ENCODE measurements at regions not wholly inside any gene's neighbourhood (a gene's known extent, or its start where the extent isn't known, plus 50 kb on each side); places are given as distances from the start of the nearest gene placed in this dataset.

DNA sequence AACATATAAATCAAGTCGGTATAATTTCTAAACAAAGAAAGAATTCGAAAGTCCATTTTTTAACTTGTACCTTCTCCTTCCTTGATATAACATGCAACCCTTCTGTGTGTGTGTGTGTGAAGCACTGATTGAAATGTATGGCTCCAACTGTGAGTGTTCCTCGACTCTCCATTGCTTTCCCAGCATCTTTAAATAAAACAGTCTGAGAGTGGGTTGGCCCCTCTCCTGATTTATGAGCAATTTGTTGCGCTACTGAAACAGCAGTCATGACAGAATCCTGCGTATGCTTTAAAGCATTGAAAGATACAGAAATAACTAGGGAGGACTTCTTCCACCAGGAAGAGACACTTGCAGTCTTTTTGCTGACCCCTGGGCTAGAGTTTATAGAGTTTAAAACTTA lies 340.0 kb upstream of the SATB1 start:
- peaks cover 5% of the 10 kb centered on the region for H3K4me1 Mint-ChIP-seq (ENCODE audit: low read depth)
- no peaks in the 10 kb centered on the region for H3K9me3 Mint-ChIP-seq
- intact Hi-C loops (cut with micrococcal nuclease) = no loop called here
- ATAC-seq = no peak
- no peaks in the 10 kb centered on the region for H3K27me3 Mint-ChIP-seq
- no peak for DNase-seq
- no peaks in the 10 kb centered on the region for H3K36me3 Mint-ChIP-seq (ENCODE audit: low read depth)
- ChIA-PET POLR2A (no interaction called here), CTCF (no interaction called here)
- no peak overlapping the region for H3K27ac Mint-ChIP-seq
- no peak overlapping the region for H3K4me3 Mint-ChIP-seq
- TF ChIP-seq, protein P1, sequence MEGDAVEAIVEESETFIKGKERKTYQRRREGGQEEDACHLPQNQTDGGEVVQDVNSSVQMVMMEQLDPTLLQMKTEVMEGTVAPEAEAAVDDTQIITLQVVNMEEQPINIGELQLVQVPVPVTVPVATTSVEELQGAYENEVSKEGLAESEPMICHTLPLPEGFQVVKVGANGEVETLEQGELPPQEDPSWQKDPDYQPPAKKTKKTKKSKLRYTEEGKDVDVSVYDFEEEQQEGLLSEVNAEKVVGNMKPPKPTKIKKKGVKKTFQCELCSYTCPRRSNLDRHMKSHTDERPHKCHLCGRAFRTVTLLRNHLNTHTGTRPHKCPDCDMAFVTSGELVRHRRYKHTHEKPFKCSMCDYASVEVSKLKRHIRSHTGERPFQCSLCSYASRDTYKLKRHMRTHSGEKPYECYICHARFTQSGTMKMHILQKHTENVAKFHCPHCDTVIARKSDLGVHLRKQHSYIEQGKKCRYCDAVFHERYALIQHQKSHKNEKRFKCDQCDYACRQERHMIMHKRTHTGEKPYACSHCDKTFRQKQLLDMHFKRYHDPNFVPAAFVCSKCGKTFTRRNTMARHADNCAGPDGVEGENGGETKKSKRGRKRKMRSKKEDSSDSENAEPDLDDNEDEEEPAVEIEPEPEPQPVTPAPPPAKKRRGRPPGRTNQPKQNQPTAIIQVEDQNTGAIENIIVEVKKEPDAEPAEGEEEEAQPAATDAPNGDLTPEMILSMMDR (IDR thresholded peaks at IDR 0.05) = no peak

DNA sequence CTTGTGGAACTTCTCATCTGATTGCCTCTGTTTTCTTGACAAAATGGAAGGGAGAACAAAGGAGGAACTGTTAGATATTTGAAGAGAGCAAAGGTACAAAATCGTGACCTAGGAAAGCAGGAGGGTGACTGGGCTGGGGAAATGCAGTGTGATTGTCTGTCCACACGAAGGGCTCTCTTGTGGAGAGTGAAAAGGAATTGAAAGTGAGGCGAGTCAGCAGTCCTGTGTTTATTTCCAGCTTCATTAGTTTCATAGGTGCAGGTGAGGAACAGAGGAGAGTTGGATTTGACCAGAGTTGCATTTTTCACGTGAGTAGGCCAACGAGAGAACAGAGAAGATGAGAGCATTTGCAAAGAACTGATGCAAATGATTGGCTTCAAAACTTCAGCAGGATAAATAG lies 336.4 kb upstream of the SATB1 start:
- intact Hi-C loops (cut with micrococcal nuclease) = no loop called here
- DNase-seq (no peak), ATAC-seq (no peak)
- Mint-ChIP-seq H3K4me3 (no peak overlapping the region), H3K27me3 (no peaks in the 10 kb centered on the region), H3K27ac (no peak overlapping the region), H3K36me3 (ENCODE audit: low read depth) (peaks cover 4% of the 10 kb centered on the region), H3K4me1 (ENCODE audit: low read depth) (peaks cover 20% of the 10 kb centered on the region), H3K9me3 (no peaks in the 10 kb centered on the region)
- ChIA-PET CTCF (interaction anchor here (1.3 kb wide), 1 partner anchor 202 kb away, joined by 4 read pairs; no protein-coding TSS in a partner anchor), POLR2A (no interaction called here)
- TF ChIP-seq, protein P1 (IDR thresholded peaks at IDR 0.05) = no peak

DNA sequence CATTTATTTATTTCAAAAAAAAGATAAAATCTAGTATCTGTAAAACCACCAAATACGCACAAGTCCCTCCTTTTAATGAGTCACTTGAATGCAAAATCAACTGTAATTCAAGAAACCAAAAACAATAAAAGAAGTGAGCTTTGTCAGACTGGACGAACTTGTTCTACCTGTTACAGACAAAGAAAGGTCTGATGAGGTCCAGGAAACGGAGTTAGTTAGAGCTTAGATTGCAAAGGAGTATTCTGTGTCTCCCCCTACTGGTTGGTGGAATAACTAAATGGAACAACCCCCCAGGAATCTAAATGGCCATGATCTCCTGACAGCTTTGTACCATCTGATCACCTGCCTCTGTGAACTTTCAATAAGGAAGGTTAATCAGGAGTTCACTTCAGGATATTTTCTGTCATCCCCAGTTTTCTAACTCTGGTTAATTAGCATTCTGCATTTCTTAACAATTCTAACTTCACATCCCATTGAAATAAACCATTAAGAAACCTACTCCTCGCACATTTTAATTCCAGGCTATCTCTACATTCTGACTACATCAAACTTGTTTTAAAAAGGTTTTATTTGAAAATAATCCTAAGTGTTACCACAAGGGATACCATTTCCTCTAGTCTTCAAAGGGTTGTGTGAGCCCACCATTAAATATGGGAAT lies 333.0 kb upstream of the SATB1 start:
- intact Hi-C loops (cut with micrococcal nuclease) = loop anchor here (2.0 to 5.0 kb wide), 3 partner anchors 17 to 229 kb away; no protein-coding TSS in a partner anchor
- no peak overlapping the region for H3K4me3 Mint-ChIP-seq
- CTCF ChIA-PET = interaction anchor here (0.6 to 2.6 kb wide), 52 partner anchors 9 to 372 kb away, joined by 3 to 26 read pairs (median 5); partner anchors contain the start of gene SATB1
- POLR2A ChIA-PET = interaction anchor here (0.6 to 2.0 kb wide), 17 partner anchors 17 to 340 kb away, joined by 3 to 8 read pairs (median 3); no protein-coding TSS in a partner anchor
- H3K27ac Mint-ChIP-seq = peak overlapping the region; percentile 79
- H3K9me3 Mint-ChIP-seq = no peaks in the 10 kb centered on the region
- H3K36me3 Mint-ChIP-seq (ENCODE audit: low read depth) = peaks cover 4% of the 10 kb centered on the region
- peaks cover 43% of the 10 kb centered on the region for H3K4me1 Mint-ChIP-seq (ENCODE audit: low read depth)
- peak; percentile 41 for DNase-seq
- H3K27me3 Mint-ChIP-seq = no peaks in the 10 kb centered on the region
- TF ChIP-seq, protein P1 (IDR thresholded peaks at IDR 0.05) = peak; percentile 83
- peak; percentile 96 for ATAC-seq

DNA sequence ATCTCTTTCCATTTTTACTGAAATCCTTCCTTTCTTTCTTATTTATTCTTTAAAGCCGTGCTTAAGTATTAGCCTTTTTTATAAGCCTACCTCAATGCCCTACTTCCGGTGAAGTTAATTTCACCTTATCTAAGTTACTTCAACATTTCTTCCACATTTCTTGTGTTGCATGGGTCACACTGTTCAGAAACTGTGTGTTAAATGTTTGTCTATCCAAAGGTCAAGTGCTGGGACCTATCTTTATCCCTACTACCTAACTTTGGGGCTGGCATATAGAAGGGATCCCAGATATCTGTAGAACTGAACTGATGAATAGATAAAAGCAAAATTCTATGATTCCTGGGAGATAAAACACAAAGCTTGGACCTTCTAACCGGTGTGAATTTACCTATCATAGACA lies 332.3 kb upstream of the SATB1 start:
- ChIA-PET POLR2A (interaction anchor here (0.6 to 2.0 kb wide), 13 partner anchors 17 to 335 kb away, joined by 3 to 8 read pairs (median 3); no protein-coding TSS in a partner anchor), CTCF (interaction anchor here (0.6 to 2.6 kb wide), 47 partner anchors 9 to 371 kb away, joined by 3 to 26 read pairs (median 5); no protein-coding TSS in a partner anchor)
- TF ChIP-seq, protein P1 (IDR thresholded peaks at IDR 0.05) = no peak
- Mint-ChIP-seq H3K27ac (peak overlapping the region; percentile 79), H3K4me3 (no peak overlapping the region), H3K36me3 (ENCODE audit: low read depth) (peaks cover 4% of the 10 kb centered on the region), H3K27me3 (no peaks in the 10 kb centered on the region), H3K9me3 (no peaks in the 10 kb centered on the region), H3K4me1 (ENCODE audit: low read depth) (peaks cover 50% of the 10 kb centered on the region)
- DNase-seq = no peak
- intact Hi-C loops (cut with micrococcal nuclease) = loop anchor here (5.0 kb wide), 2 partner anchors 200 to 230 kb away; no protein-coding TSS in a partner anchor
- ATAC-seq = no peak

All from activated CD8-positive, alpha-beta T cell treated with anti-CD3 and anti-CD28 coated beads for 36 hours (primary cell).